HG03558 (cell line): ENCODE measurements at regions not wholly inside any gene's neighbourhood (a gene's known extent, or its start where the extent isn't known, plus 50 kb on each side); places are given as distances from the start of the nearest gene placed in this dataset.
"Not testable (repeated sequence)": the region's sequence is repeated elsewhere in the genome, so short reads cannot be mapped to it uniquely, and the experiment has no call there.

Experiments
- ATAC-seq: cut with Tn5 transposase; IDR thresholded peaks from one replicate; pipeline ENCODE4 v1.9.1; 2021; ENCODE audit warnings: moderate number of reproducible peaks; ENCODE audit not compliant: unreplicated experiment; ENCODE audit errors: extremely low read depth

DNA sequence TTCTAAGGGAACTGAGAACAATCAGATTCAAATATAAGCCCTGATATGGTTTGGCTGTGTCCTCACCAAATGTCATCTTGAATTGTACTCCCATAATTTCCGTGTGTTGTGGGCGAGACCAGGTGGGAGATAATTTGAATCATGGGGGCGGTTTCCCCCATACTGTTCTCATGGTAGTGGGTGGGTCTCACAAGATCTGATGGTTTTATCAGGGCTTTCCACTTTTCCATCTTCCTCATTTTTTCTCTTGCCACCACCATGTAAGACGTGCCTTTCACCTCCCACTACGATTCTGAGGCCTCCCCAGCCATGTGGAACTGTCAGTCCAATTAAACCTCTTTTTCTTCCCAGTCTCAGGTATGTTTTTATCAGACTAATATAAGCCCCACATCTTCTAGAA, 217.8 kb downstream of the ACKR3 start:
- not testable (repeated sequence) for ATAC-seq

DNA sequence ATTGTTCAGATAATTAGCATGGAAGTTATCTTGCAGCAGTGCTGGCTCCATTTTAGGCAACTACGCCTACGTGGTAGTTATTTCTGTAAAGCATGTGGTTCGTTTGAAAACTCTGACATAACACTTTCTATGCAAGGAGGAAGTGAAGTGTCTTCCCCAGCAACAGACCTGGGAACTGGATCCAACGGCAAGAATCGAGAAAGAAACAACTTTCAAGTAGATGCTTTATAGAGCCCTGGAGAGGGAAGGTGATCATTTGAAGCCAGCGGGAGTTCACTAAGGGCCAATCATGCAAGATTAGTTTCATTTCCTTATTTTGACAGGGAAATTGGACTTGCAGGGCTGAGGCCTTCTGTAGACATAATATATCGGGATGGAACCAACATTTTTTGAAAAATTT, 218.3 kb downstream of the ACKR3 start:
- ATAC-seq, result no peak

DNA sequence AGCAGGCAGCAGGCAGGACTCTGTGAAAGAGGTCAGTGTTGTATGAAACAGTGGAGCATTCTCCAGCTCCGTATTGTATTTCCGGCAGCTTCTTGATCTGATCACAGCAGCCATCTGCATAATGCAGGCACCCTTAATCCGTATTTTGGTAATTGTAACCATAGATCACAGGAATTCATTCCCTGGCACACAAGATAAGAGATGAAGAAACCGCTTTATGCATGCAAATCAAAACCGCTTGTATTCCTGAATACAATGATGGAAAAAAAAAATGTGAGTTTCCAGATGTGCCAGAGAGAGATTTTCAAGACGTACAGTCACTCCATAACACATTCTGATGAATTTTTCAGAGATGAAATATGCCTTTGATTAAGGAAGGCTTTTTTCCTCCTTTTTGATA, 221.3 kb downstream of the ACKR3 start:
- no peak for ATAC-seq

GRCh38 chr2:236793023-236794011, 223.7 kb downstream of the ACKR3 start:
- no peak for ATAC-seq

DNA sequence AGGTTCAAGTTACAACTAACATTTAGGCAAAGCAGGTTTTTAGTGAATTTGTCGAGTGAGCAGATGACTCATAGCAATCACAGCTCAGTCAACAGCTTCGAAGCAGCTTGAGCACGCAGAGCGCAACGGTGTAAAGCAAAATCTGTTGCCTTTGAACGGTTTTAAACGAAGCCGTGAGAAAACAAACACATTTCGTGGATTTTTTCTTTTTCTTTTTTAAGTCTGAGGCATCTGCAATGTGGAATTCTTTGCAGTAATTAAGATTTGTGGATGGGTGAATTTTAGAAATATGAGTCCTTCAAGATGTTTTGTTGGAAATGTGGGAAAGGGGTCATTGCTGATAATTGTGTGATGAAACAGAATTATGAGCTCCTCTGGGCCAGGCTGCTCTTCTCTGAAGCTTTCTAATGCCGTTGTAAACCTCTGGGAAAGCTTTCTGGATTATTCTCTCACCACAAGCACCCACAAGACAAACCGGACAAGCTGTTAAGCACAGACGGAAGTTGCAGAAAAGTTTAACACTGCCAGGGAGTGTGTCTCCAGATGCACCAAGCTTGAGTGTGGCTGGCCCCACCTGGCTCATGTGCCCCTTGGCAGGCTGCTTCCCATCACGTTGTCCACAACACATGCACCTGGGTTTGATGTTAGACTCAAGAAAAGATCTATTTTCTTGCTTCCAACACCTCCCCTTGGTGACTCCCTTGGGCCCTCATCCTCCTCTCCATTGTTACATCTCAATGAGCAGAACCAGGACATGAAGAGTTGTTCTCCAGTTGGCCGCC, 224.7 kb downstream of the ACKR3 start:
- no peak for ATAC-seq

DNA sequence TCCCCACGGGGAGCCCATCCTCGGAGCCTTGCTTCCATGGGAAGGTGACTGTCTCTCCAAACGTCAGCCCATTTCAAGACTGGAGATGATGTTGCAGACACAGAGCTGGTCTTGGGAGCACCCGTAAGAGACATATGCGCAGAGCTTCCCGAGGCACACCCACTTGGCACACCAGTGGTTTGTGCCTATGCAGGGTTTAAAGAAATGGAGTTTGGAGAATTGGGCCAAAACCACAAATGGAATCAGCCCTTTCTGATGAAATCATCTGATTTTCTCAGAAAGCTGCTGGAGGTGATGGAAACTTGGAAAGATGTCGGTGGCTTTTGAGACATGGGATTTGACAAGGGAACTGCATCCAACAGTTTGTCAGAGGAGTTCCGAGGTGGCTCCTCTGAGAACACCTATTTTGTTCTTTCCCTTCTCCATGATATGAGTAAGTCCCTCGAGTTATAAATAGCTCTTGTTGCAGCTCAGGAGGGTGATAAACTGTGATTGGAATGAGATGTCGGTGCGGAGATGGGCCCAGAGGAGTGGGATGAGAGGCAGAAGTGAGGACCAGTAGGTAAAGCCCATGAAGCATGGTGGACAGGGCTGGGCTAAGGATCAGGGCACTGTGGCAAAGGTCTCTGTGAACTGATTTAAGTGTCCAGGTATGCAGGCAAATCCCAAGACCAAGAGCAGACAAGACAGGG, 225.7 kb downstream of the ACKR3 start:
- ATAC-seq, result no peak

DNA sequence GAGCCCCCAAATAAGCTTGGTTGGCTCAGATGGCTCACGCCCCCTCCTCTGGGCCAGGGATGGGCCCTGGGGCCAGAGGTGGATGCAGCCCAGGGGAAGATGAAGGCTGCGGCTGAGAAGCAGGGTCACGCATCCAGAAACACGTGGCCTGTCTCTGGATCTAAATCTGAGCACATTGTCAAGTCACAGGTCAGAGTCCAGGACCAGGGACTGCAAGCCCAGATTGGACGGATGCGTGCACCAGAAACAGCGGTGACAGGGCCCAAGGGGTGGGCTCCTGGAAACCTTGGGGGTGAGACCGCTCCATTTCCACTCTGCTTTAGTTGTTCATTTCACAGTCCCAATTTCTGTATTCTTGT, 226.2 kb downstream of the ACKR3 start:
- ATAC-seq, result no peak

DNA sequence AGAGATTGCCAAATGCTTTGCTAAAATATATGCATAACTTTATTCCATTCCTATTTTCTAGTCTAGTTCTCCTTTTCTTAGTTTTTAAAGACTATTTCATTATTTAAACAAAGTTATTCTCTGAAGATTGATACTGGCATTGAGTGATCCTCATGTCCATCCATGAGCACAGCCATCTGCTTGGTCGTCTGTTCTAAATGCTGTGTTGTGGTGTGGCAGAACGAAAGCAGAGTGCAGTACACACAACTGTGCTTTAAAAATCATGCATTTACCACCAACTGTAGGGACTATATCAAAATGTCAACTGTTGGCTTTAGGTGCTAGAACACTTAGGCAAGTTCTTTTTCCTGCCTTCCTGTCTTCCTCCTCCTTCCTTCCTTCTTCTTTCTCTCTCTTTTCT, 226.6 kb downstream of the ACKR3 start:
- no peak for ATAC-seq

DNA sequence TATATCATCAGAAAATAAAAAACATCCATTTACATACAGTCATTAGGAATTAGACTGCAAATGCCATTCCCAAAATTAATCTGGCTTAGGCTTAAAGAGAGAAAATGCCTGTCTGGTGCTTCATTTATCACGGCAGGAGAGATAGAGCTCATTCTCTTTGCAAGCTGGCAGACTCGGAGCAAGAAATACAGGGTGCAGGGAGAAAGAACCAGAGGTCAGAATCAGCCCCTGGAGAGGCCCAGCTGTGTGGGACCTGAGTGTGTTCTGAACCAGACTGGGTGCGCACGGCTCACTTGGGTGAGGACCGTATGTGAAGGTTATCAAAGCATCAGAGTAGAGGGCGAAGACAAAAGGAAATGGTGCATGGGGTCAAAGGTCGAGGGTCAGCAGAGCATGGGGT, 227.8 kb downstream of the ACKR3 start:
- no peak for ATAC-seq

DNA sequence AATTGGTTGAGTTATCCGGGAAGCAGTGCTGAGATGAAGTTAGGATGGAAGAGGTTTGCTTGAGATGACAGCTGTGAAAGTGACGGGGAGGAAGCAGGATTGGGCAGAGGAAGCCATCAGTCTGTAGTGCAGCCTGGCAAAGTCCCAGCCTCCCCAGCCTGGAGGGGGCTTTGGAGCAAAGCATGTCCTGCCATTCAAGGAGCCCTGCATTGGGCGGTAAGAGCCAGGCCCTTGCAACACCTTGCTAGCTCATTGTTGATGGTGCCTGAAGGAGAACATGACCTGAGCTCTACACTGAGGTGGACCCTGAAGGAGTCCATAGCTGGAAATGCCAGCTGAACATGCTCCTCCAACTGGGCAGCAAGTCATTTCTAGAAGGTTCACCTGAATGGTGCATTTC, 228.9 kb downstream of the ACKR3 start:
- ATAC-seq, result no peak

DNA sequence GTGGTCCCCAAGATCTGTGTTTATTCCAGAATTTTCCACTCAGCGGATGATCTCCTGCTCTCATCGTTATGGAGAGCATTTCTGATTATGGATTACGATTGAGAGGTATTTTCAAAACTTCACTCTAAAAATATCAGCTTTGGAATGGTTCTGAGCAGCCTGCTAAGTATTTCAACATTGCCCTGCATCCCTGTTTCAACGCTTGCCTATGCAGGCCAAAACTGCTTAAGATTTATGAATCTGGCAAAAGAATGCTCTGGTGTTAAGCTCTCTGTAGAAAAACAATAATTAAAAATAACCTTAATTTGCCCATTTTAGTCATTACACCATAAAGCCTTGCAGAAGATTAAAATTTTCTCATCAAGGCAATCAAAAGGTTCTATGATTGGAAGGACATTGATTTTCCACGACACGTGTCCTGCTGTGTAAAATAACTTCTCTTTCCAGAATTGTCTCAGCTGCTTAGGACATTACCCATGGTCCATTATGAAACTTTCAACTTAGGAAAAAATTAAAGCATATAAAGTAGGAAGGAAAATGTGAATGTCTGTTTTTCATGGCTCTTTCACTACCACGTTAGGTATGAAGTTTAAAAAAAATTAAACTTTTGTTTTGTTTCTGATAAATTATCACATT, 229.9 kb downstream of the ACKR3 start:
- ATAC-seq, result no peak

DNA sequence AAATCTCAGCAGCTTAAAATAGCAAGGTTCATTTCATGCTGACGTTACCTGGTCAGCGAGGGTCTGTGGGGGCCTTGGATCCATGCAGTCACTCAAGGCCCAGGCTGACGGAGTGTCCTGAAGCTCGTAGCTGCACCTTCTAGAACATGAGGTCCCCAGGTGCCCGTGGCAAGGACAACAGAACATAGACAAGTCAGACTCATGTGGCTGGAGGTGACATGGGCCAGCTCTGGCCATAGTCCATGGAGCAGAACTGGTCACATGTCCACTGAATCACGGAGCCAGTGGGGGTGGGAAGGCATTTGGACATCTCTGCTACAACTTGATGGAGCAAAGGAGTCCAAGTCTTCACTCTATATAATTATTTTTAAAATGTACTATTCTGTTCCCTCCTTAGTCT, 233.2 kb downstream of the ACKR3 start:
- ATAC-seq, result no peak

- no peak for ATAC-seq
Measured at GRCh38 chr2:236803621-236804020, 234.0 kb downstream of the ACKR3 start.

DNA sequence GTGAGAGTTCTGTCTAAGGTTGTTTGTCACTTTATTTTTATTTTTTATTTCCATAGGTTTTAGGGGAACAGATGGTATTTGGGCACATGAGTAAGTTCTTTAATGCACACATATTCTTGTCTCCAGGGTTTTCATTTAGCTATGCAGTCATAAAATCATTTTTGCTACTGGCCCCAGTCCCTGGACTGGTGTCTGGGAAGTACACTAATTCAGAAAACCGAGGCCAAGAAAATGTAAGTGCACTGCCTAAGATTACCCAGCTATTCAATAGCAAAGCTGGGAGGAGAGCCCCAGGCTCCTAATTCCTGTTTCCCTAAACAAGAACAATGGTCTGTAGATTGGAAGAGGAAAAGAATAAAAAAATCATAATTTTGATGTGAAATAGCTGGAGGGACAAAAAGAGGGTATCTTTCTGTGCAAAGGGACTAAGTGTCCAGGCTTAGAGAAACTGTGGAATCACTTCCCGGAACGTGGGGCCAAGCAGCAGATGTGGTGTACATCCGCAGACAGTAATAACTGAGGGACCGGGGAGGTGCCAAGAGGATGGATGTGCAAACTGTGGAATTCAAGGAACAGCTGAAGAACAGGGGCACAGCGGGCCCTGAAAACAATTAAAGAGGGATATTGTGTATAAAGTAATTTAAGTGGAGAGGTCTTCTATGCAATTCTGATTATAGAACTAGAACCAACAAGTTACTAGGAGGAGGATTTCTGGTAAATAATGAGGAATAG, 236.3 kb downstream of the ACKR3 start:
- ATAC-seq, result no peak

- no peak for ATAC-seq
Measured at GRCh38 chr2:236809716-236810115, 240.1 kb downstream of the ACKR3 start.

DNA sequence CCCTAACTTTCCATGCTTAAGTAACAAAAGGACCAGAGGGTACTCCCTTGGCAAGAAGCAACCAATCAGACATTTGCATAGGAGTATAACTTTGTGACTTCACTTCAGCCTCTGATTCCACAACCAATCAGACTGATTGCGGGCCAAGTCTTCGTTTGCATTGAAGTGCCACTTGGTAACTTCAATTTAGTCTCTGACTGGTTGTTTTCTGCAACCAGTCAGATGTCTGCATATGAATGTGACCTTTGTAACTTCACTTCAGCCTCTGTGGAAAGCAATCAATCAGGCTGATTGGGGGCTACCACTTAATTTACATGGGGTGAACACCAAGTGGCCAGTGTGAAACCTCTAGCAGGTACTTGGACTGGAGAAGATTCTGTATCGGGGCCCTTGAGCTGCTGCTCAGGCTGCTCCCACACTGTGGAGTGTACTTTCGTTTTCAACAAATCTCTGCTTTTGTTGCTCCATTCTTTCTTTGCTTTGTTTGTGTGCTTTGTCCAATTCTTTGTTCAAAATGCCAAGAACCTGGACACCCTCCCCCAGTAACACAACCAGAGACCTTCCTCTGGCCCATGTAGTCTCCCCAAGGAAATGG, 241.5 kb downstream of the ACKR3 start:
- no peak for ATAC-seq

- no peak for ATAC-seq
Measured at GRCh38 chr2:236813766-236814165, 244.1 kb downstream of the ACKR3 start.

GRCh38 chr2:236814593-236814992, 245.0 kb downstream of the ACKR3 start:
- no peak for ATAC-seq

GRCh38 chr2:236815746-236816145, 246.1 kb downstream of the ACKR3 start:
- no peak for ATAC-seq
